Amniotic epithelial cell (primary cell): ENCODE measurements at regions not wholly inside any gene's neighbourhood (a gene's known extent, or its start where the extent isn't known, plus 50 kb on each side); places are given as distances from the start of the nearest gene placed in this dataset.

Experiments
- DNase-seq: peaks from one replicate; pipeline ENCODE4 v3.0.0-alpha.2; 2010; ENCODE audit warnings: low read depth

- DNase-seq = peak; percentile 75
Observed at GRCh38 chr2:53104263-53104662, 663.3 kb upstream of the CHAC2 start.

GRCh38 chr2:53103679-53104078 is 663.9 kb upstream of the CHAC2 start:
- DNase-seq = no peak

DNA sequence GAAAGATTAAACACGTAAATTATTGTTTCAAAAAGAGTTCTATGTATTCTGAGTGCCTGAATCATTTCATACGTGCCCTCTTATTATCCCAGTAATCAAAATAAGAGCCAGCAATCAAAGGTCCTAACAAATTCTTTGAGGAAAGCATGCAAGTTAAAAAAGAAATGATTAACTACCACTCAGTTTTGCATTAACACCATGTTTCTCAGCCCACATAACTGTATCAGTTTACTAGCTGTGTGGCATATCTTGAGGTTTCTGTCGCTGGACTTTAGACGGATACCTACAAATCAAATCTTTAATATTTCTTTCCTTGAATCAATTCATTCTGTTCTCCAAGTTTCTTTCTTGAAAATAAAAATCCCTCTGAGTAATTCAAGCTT is 668.9 kb upstream of the CHAC2 start:
- DNase-seq = no peak

DNA sequence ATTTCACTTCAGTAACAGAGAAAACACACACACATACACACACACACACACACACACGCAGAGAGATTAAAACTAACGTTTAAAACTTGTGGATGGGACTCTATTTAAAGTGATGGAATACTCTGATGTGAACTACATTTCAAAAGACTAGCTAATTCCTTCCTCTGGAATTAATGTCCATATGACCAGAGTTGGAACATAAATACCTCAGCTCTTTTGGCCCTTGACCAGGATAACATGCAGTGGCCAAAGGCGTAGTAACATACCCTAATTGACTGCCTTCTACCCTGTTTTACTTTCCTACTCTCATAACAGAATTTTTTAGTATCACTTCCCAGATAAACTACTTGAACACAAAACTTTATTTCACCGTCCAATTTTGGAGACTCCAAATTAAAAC is 671.3 kb upstream of the CHAC2 start:
- no peak for DNase-seq

DNA sequence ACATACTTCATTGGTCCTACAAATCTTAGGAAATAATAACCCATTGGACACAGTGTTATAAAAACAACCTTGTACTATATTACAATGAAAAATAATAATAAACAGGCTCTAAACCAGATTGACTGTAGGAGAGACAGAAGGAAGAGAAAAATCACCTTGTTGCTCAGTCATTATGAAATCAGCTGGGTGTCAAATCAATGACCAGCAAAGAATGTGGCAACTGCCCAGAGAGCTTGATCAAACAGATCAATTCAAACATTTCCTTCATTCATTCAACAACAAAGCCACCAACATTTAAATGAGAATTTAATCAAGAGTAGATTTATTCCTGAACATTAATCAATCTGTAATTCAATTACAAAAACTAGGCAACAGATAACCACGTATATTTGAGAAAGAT is 671.9 kb upstream of the CHAC2 start:
- no peak for DNase-seq

DNA sequence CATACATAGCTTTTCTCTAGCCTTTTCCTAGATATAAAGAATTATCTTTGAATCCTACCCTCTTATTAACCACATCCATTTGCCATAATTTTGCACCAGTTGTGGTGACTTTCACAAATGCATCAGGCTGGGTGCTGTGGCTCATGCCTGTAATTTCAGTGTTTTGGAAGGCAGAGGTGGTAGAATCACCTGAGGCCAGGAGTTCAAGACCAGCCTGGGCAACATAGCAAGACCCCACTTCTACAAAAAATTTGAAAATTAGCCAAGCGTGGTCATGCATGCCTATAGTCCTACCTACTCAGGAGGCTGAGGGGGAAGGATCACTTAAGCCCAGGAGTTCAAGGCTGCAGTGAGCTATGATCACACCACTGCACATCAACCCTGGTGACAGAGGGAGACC is 672.4 kb upstream of the CHAC2 start:
- no peak for DNase-seq

DNA sequence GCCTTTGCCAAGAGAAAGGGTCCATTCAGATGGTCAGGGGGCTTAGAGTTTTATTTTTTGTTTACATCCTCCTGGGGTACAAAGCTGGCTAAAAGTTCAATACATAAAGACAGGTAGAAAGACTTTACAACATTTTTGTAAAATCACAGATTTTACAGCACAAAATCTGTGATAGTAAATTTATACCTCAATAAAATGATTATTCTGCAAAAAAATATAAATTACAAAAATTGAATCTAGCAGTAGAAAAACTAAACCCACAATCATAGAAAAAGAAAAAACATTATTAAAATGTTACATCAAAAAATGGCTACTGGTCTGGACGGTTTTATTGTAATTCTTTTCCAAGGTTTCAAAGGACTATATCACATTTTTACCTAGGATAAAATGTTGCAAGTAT is 674.2 kb upstream of the CHAC2 start:
- no peak for DNase-seq

DNA sequence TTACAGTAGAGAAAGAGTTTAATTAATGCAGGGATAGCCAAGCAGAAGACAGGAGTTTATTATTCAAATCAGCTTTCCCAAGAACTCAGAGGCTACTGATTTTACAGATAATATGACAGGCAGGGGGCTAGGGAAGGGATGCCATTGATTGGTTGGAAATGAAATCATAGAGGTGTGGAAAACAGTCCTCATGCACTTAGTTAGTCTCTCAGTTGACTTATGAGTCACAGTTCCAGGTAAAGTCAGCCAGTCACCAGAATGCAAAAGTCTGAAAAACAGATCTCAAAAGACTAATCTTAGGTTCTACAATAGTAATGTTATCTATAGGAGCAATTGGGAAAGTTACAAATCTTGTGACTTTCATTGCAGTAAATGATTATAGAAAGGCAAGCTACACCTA is 676.4 kb upstream of the CHAC2 start:
- no peak for DNase-seq

GRCh38 chr2:53087874-53088461 is 679.6 kb upstream of the CHAC2 start:
- DNase-seq = peak; percentile 3

- peak; percentile 48 for DNase-seq
Observed at GRCh38 chr2:53087262-53087873, 680.2 kb upstream of the CHAC2 start.

DNA sequence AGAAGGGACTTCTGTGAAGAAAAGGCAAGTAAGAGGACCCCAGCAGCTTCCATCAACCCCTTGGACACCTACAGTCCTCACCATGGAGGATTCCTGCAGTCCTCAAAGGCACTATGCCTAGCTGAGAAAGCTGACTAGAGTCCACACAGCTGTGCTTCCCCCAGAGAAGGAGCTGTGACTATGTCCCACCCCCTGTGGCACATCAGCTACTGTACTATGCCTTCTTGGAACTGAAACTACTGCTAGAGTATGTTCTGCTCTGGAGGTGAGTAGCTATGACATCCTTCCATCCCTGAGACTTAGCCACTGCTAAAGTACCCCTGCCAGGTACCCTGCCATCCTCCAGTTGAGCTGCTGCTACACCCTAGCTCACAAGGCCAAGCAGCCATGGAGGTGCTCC is 690.2 kb upstream of the CHAC2 start:
- no peak for DNase-seq

- DNase-seq = no peak
Observed at GRCh38 chr2:53075760-53076159, 691.8 kb upstream of the CHAC2 start.

GRCh38 chr2:53067533-53067932 is 700.1 kb upstream of the CHAC2 start:
- DNase-seq = no peak

DNA sequence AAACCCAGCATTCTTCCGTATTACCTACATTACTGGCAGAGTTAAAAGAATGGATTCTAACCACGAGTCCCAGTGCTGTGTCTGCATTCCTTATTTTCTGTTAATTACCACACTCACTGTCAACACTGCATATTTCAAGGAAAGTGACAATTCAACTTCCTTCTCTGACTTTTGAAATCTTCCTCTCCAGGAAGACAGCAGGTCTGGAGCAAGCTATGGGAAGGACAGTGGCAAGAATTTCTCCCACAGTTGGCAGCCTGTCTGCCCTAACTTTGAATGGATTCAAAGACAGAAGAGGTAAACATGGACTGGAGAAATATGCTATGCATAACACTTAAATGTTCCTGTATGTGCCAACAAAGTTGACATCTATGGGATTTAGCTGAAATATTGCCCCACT is 700.5 kb upstream of the CHAC2 start:
- DNase-seq = no peak

DNA sequence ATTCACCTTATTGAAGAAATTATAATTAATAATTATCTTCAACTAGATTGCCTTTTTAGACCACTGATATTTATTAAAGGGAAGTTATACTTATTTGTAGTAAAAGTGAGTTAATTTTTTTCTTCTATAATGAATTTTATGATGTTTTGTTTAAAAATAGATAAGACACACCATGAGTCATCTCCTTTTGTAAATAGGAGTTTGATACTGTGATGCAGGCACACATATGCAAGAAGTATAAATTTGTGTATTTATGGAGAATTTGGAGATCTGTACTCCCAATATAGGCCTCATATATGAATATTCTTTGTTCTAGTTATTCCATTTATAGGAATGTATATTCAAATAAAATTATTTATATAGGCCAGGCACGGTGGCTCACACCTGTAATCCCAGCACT is 703.5 kb upstream of the CHAC2 start:
- no peak for DNase-seq

GRCh38 chr2:53058526-53058925 is 709.1 kb upstream of the CHAC2 start:
- peak; percentile 47 for DNase-seq

DNA sequence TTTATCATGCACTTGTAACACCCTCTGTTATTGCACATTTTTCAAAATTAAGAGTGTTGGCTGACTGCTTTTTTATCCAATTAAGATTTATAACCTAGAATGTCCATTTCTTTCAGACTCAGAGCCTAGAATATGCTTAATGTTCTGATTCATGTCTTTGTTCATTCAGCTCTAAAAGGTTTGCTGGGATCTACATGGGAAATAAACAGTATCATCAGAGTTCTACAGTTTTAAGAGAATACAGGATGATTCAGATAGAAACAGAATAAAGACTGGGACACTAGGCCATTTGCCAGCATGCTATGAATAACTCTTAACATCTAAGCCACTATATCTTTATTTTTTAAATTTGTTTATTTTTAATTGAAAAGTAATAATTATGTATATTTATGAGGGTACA is 713.7 kb upstream of the CHAC2 start:
- DNase-seq = no peak

DNA sequence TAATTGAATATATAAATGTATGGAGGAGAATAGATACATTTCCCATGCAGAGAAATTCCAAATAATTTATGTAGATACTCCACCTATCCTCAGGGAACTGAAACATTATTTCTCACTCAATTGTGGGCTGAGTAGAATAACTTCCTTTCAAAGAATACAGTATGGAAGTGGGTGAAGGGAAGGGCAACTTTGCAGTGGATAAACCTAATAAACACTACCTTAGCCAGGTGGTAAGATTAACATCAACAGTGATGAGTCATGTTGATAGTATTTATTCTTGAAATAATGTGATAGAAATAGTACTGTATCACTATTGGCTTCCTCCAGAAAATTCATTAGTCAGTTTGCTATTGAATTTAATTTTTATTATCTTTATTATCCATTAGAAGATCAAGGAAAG is 716.4 kb upstream of the CHAC2 start:
- no peak for DNase-seq

- DNase-seq = no peak
Observed at GRCh38 chr2:53040536-53041229, 726.9 kb upstream of the CHAC2 start.

DNA sequence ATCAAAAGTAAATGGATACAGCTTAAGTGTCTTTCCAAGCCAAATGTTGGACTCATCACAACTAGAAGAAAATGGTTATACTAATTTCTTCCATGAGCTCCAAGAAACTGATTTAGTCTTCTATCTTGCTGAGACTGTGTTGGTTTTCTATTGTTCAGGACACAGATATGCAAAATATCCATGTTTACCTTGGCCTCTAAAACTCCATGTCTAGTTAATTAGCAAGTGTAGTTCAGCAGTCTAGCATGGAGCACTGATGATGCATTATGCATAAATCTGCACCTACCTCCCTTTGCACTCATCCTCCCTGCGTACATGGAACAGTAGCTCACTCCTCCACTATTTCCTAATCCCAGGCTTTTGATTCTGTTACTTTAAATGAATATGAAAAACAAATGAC is 731.4 kb upstream of the CHAC2 start:
- DNase-seq = peak; percentile 78

- no peak for DNase-seq
Observed at GRCh38 chr2:53035153-53035552, 732.5 kb upstream of the CHAC2 start.

- DNase-seq = no peak
Observed at GRCh38 chr2:53033411-53033810, 734.2 kb upstream of the CHAC2 start.

- DNase-seq = no peak
Observed at GRCh38 chr2:53028746-53029423, 738.7 kb upstream of the CHAC2 start.
